ENCODE measurements at regions not wholly inside any gene's neighbourhood (a gene's known extent, or its start where the extent isn't known, plus 50 kb on each side); places are given as distances from the start of the nearest gene placed in this dataset.
A peak's percentile ranks its signal among the peaks of the same experiment; 100 is the strongest.
"Not testable (repeated sequence)": the region's sequence is repeated elsewhere in the genome, so short reads cannot be mapped to it uniquely, and the experiment has no call there.

GRCh38 chr2:144625226-144625625 lies 105.3 kb upstream of the ZEB2 start:
- peak; percentile 4 for DNase-seq (ENCODE audit: low spot score)
- no peak for TF ChIP-seq CTCF (conservative IDR thresholded peaks at IDR 0.05; ENCODE audit: low read depth)
- CTCF ChIA-PET: interaction anchor here (0.9 kb wide), 1 partner anchor 303 kb away, joined by 3 read pairs; no protein-coding TSS in a partner anchor
- no peak overlapping the region for H3K27ac ChIP-seq
- POLR2A ChIA-PET (ENCODE audit: low non-redundant PET): no interaction called here

- H3K27ac ChIP-seq: no peak overlapping the region
- POLR2A ChIA-PET (ENCODE audit: low non-redundant PET): no interaction called here
- TF ChIP-seq CTCF (conservative IDR thresholded peaks at IDR 0.05; ENCODE audit: low read depth): no peak
- DNase-seq (ENCODE audit: low spot score): peak; percentile 8
- CTCF ChIA-PET: no interaction called here
Measured at GRCh38 chr2:144624451-144624850, 104.5 kb upstream of the ZEB2 start.

GRCh38 chr2:144622373-144622772 lies 102.5 kb upstream of the ZEB2 start:
- CTCF ChIA-PET; DNase-seq (ENCODE audit: low spot score); H3K27ac ChIP-seq; POLR2A ChIA-PET (ENCODE audit: low non-redundant PET): not testable (repeated sequence)

- CTCF ChIA-PET: no interaction called here
Measured at GRCh38 chr2:144621266-144621665, 101.3 kb upstream of the ZEB2 start.

GRCh38 chr2:144619760-144620159 lies 99.8 kb upstream of the ZEB2 start:
- POLR2A ChIA-PET (ENCODE audit: low non-redundant PET): no interaction called here
- DNase-seq (ENCODE audit: low spot score): no peak
- no peak for TF ChIP-seq CTCF (conservative IDR thresholded peaks at IDR 0.05; ENCODE audit: low read depth)
- H3K27ac ChIP-seq: no peak overlapping the region
- CTCF ChIA-PET: interaction anchor here (0.6 kb wide), 1 partner anchor 288 kb away, joined by 3 read pairs; a partner anchor contains a TSS

More at GRCh38 chr2:144621266-144621665, 101.3 kb upstream of the ZEB2 start:
- DNase-seq (ENCODE audit: low spot score): no peak
- POLR2A ChIA-PET (ENCODE audit: low non-redundant PET): no interaction called here
- no peak for TF ChIP-seq CTCF (conservative IDR thresholded peaks at IDR 0.05; ENCODE audit: low read depth)
- H3K27ac ChIP-seq: no peak overlapping the region

- H3K27ac ChIP-seq; POLR2A ChIA-PET (ENCODE audit: low non-redundant PET); CTCF ChIA-PET: not testable (repeated sequence)
Measured at GRCh38 chr2:144617171-144617570, 97.3 kb upstream of the ZEB2 start.

GRCh38 chr2:144615866-144616565 lies 96.1 kb upstream of the ZEB2 start:
- no peak for TF ChIP-seq CTCF (conservative IDR thresholded peaks at IDR 0.05; ENCODE audit: low read depth)
- no peak for DNase-seq (ENCODE audit: low spot score)
- H3K27ac ChIP-seq: no peak overlapping the region
- ChIA-PET POLR2A (ENCODE audit: low non-redundant PET) (no interaction called here), CTCF (no interaction called here)

More at GRCh38 chr2:144617171-144617570, 97.3 kb upstream of the ZEB2 start:
- not testable (repeated sequence) for DNase-seq (ENCODE audit: low spot score)
